Left renal pelvis (tissue), 4 donors: ENCODE measurements at regions not wholly inside any gene's neighbourhood (a gene's known extent, or its start where the extent isn't known, plus 50 kb on each side); places are given as distances from the start of the nearest gene placed in this dataset.

ENCODE experiments used
- DNase-seq, 4 donors: peaks; one replicate each; pipeline ENCODE4 v3.0.0-alpha.2; 2013; ENCODE audit warnings: low read depth in 4 of 4, low spot score in 3 of 4

DNA sequence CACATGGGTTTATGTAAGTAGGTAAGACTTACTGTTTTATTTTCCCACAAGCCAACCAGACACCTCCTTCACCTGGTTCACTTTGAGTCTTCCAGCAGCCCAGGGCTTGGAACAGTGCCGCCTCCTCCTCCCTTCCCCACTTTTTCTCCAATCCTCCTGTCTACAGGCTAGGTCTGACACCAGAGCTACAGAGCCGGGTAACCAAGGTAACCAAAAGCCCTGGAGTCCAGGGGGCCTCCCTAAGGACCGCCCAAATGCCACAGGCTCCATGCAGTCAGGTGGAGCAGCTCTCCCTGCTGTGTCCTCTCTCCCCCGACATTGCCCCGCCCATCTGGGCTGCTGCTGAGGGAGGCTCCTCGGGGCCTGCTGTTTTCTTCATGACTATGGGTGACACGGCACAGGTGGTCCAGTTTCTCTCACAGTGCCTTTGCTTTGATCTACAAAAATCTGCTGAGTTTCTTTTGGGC is 138.0 kb upstream of the EFNA5 start:
- DNase-seq: peak; percentile 69 to 87 (median 75)

GRCh38 chr5:107807431-107807830 is 136.7 kb upstream of the EFNA5 start:
- DNase-seq: no peak

DNA sequence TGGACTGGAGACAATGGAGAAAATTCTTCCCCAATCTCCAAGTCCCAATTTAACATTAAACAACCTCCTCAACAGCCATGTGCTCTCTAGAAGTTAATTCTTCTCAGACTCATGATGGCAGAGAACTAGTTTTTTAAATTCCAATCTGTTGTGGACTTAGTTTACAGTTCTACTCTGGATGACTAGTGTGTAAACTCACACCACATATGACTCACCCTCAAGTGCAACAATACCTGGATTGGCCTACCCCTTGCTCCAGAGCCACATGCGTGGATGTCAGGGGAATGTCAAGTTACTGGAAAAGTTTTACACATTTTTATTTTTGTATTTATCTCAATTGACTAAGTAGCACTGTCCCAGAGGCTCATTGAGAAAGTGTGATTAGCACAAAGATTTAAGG is 136.0 kb upstream of the EFNA5 start:
- DNase-seq: no peak

DNA sequence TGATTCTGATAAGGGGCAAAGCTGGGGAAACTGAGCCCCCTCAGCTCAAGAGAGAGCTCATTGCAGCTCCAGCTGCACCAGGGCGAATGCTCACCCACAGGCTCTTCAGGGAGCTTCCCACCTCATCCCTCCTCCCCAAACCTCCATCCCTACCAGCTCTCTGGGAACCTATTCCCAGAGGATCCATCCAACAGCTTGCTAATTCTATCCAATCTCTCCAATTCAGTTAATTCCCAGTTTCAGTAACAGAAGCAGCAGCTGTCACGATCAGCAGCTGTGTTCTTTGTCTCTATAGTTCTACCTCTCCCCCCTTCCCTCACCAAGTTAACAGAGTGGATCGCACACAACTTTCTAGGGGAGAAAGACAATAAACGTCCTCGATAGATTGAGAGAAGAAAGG is 135.5 kb upstream of the EFNA5 start:
- DNase-seq: no peak

GRCh38 chr5:107805824-107806223 is 135.1 kb upstream of the EFNA5 start:
- DNase-seq: no peak

GRCh38 chr5:107805166-107805565 is 134.4 kb upstream of the EFNA5 start:
- DNase-seq: no peak

DNA sequence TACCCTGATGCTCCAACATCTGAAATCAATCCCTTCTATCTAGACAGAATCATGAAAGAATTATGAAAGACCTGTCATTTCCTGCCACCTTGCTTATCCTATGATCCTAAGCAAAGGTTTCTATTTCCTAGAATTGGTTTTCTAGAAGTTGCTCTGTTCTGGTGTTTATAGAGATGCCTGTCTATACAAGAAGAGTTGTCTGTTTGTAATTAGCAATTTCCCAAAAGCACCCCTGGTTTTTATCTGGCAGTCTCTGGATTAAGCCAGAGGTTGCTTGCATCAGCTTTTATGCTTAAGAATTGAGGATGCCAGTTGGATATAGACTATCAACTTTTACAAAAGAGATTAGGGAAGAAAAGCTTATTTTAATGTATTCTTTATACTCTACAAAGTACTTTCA is 133.0 kb upstream of the EFNA5 start:
- DNase-seq: no peak

DNA sequence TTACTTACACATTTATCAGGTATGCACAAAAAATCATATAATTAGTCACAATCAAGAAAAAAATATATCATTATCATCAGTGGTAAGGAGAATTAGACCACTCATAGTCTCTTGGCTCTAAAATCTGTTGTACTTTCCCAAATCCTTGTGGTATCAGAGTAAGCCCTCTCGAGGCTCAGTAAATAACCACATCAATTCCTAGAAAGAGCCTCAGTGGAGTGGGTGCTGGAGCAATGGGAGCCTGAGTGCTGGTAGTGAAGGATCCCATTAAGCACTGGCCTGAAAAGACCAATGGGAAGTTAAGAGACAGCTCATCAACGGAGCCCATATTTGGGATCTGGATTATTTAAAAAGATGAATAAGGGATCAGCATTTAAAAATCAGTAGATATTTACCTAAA is 130.3 kb upstream of the EFNA5 start:
- DNase-seq: no peak

GRCh38 chr5:107799306-107799705 is 128.6 kb upstream of the EFNA5 start:
- DNase-seq: no peak

GRCh38 chr5:107796797-107797196 is 126.1 kb upstream of the EFNA5 start:
- DNase-seq: no peak

DNA sequence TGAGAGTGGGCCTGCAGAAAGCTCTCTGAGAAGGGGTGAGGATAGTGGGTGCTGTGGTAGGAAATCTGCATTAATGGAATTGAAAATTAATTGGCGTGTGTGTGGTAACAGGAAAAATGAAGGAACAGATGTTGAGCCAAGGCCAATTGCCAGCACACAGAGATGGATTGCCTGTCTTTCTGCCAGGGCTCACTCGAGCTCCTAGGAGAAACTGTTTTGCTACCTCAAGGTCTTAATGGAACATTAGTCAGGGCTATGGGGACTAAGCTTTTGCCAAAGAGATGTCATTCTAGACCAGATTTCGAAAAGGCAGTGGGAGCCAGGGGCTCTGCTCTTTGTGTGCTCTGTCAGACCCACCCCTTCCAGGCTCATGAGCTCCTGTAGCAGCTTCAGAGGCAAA is 124.0 kb upstream of the EFNA5 start:
- DNase-seq: no peak

DNA sequence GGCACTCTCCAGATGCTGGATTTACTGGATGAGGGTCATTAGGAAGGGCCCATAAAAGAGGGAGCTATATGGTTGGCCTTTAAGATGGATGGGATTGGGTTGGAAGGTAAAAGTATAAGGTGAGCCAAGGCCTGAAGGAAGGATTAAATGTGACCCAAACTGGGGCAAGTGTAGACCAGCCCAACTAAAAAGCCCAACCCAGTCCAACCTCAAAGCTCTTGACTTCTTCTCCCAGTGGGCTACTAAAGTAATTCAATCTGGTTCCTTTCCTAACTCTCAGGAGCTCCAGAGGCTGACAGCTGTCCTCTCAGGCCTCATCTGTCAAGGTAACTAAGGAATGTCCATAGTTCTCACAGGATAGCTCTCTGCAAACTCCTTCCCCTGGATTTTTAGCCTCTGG is 122.2 kb upstream of the EFNA5 start:
- no peak for DNase-seq

DNA sequence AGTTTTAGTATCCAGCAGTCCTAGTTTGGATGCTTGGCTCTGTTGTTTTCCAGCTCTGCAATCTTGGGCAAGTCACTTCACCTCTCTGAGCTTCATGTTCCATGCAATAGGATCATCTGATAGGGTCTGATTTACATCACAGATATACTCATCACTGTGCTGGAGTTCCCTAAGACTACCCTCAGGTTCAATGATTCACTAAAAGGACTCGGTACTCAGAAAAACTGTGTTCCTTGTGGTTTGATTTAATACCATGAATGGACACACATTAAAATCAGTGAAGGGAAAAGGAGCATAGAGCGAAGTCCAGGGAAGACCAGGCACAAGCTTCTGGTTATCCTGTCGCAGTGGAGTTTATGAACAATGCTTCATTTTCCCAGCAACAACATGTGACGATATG is 119.9 kb upstream of the EFNA5 start:
- DNase-seq: no peak

DNA sequence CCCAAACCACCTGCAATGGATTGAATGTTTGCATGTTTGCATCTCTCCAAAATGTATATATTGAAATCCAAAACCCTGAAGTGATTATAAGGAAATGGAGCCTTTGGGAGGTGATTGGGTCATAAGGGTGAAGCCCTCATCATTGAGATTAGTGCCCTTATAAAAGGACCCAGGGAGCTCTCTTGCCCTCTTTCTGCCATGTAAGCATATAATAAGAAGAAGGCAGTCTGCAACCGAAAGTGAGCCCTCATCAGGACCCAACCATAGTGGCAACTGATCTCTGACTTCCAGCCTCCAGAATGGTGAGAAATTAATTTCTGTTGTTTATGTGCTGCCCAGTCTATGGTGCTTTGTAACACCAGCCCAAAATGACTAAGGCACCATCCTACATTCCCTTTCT is 115.7 kb upstream of the EFNA5 start:
- no peak for DNase-seq

GRCh38 chr5:107783551-107783950 is 112.8 kb upstream of the EFNA5 start:
- no peak for DNase-seq

GRCh38 chr5:107782561-107783169 is 111.9 kb upstream of the EFNA5 start:
- DNase-seq: no peak

DNA sequence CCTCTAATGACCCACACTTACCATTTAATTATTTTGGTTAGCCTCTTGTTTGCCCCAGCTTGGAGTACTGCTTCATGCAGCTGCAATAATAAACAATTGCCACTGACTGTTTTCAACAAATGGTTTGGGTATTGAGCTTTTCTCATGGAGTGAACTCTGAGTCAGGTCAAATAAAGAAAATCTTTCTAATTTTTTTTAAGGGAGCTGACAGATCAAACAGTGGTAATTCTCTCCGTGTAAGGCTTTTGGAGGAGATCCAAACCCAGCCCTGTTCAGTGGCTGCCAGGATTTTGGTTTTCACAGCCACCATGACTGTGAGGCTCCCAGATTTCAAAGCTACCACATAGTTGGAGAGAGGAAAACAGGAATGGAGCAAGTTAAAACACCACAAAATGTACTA is 110.7 kb upstream of the EFNA5 start:
- no peak for DNase-seq

DNA sequence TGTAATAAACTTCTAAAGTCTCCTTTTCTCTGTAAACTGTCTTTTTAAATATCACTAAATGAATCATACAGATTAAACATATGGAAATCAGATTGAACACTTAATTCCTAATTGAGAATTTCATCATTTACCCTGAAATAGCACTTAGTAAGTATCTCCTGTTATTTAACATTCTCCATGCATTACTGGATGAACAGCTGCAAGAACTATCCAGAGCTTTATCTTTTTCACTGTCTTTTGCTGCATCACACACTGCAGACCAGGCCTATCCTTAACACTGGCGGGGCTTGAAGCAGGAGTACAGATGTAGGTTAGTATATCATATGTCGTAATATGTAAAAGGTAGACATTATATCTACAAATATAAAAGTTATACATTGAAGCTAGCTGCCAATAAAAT is 108.7 kb upstream of the EFNA5 start:
- no peak for DNase-seq

DNA sequence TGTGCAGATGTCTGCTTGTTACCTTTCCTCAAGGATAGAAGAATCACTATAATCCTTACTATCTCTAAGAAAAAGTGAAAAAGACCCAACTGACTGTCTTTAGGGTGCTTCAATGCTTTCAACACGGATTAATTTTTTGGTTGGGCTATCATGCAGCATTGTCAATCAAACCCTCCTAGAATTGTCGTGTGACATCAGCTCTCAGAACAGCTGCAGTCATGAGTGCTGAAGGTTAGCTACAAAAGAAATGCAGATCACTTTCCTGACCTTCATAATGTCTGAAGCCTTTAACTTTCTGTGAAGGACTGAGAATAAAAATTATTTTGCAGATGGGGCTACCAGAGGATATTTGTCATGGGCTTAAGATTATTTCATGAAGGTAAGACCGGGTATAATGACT is 107.9 kb upstream of the EFNA5 start:
- DNase-seq: no peak

DNA sequence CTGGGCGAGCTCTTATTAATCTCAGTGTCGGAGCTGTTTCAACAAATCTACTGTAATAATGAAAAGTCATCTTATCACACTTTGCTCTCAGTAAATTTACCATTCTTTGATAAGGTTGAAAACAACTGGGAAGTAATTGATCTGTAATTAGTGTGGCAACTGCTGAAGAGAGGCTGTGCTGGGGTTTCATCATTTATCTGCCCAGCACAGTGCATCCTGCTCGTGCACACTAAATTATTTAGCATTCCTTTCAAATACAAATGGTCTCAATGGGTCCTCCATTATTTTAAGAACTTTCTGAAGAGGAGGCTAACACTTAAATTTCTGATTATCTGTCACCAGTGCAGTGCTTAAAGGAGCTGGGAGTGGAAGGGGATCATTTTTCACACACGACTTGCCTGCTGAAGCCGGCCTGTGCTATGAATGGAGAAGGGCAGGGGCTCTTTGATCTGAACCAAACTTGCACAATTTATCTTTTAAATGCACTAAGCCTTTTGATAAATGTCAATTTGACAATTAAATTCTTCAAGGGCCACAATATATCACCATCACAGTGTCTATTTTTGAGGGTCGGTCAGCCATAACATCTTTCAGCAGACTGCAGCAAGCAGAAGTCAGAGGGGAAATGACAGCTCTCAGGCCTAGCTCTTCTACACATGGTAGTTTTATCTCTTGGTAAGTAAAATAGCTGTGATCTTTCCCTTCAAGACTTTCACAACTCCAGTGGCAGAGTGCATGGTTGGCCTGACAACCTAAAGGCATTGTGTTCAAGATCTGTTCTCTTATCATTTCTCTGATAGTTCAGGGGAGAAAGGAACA is 106.4 kb upstream of the EFNA5 start:
- no peak for DNase-seq

GRCh38 chr5:107776506-107776905 is 105.8 kb upstream of the EFNA5 start:
- DNase-seq: no peak

DNA sequence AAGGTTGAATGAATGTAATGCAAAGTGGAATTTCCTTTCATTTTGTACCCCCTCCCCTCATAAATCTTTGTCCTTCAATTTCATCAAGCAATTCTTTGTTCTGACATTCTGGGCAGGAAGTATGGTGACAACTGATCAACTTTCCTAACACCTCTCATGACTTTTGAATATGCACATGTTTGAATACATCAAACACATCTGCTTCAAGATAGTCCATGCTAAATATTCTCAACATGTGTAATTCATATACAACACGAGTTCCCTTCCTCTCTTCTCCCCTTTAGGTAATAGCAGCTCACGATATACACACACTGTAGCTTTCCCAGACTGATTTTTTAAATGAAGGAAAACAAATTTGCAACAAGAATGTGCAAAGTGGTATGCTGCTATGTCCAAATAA is 103.6 kb upstream of the EFNA5 start:
- no peak for DNase-seq
